HepG2 (cell line): ENCODE measurements at regions not wholly inside any gene's neighbourhood (a gene's known extent, or its start where the extent isn't known, plus 50 kb on each side); places are given as distances from the start of the nearest gene placed in this dataset.

Experiments
- ATAC-seq: fragments of 200-7000 bp; cut with Tn5 transposase; 3 replicates; pipeline ENCODE4 v1.9.1; 2020; ENCODE audit warnings: mild to moderate bottlenecking, moderate library complexity
- BruUV-seq: library from RNA; stranded (reverse); fragments of 400-500 nt; replicated peaks from 2 replicates; lab custom pipeline; 2021; lab: Mats Ljungman, UMichigan
- CTCF ChIA-PET: fragments of 300-600 bp; formaldehyde crosslinking; extraction: SDS; loops from one replicate; lab custom pipeline; 2021; ENCODE audit warnings: low total read pairs, inconsistent platforms, low intra/inter-chr PET ratio; lab: Yijun Ruan, JAX
- POLR2A ChIA-PET: fragments of 350-600 bp; sonication (Branson Sonifier 250); formaldehyde crosslinking; loops from one replicate; lab custom pipeline; 2020; ENCODE audit warnings: antibody characterized with exemption, inconsistent platforms; lab: Yijun Ruan, JAX
- DNase-seq: peaks from one replicate; pipeline ENCODE4 v3.0.0-alpha.2; 2015; ENCODE audit warnings: low spot score
- FAIRE-seq: peaks from 3 replicates; lab custom pipeline; 2011; peaks lifted over from hg19 to GRCh38; lab: Jason Lieb, UNC
- H2AFZ ChIP-seq: one replicate; pipeline ENCODE4 v1.6.1; 2011; ENCODE audit warnings: low read length, inconsistent platforms
- H3K27ac ChIP-seq: fragments of 300-600 bp; 3 replicates; pipeline ENCODE4 v1.8.0; 2011; ENCODE audit warnings: mixed run types, mild to moderate bottlenecking, mixed read lengths, low read length, inconsistent platforms; ENCODE audit not compliant: insufficient read depth; ENCODE audit errors: extremely low read length
- H3K27me3 ChIP-seq, 2 experiments: fragments of 200-600 bp in 1 of 2; 2 replicates in 1 of 2; 3 replicates in 1 of 2; pipeline versions ENCODE4 v1.6.0 to v1.8.0; 2011; ENCODE audit warnings: low read length in 2 of 2, mild to moderate bottlenecking in 2 of 2, moderate library complexity in 2 of 2, inconsistent platforms in 1 of 2; ENCODE audit not compliant: insufficient read depth in 2 of 2, control insufficient read depth in 1 of 2
- H3K36me3 ChIP-seq, 2 experiments: fragments of 200-600 bp in 1 of 2; replicated peaks in 1 of 2; 2 replicates in 1 of 2; 3 replicates in 1 of 2; pipeline versions ENCODE4 v1.5.1 to v1.8.0; 2011; ENCODE audit warnings: low read length in 2 of 2, inconsistent platforms in 1 of 2; ENCODE audit not compliant: insufficient read depth in 2 of 2, control insufficient read depth in 1 of 2
- H3K4me1 ChIP-seq: 2 replicates; pipeline ENCODE4 v1.5.1; 2012; ENCODE audit warnings: low read length, inconsistent platforms; ENCODE audit not compliant: insufficient read depth
- H3K4me2 ChIP-seq: 2 replicates; pipeline ENCODE4 v1.6.0; 2011; ENCODE audit warnings: low read depth, low read length, inconsistent platforms
- H3K4me3 ChIP-seq, 3 experiments: fragments of 200-600 bp in 1 of 3; sonication (generic), shearing (Covaris generic) in 1 of 3; replicated peaks in 1 of 3; 2 replicates each; pipeline ENCODE4 v1.5.1; 2011 to 2016; ENCODE audit warnings: low read length in 3 of 3, inconsistent platforms in 2 of 3, low read depth in 2 of 3, mild to moderate bottlenecking in 2 of 3, control low read depth in 1 of 3, mixed read lengths in 1 of 3; ENCODE audit not compliant: insufficient read depth in 1 of 3
- H3K79me2 ChIP-seq: one replicate; pipeline ENCODE4 v1.6.1; 2011; ENCODE audit warnings: low read length, inconsistent platforms; ENCODE audit not compliant: insufficient read depth
- H3K9ac ChIP-seq: 2 replicates; pipeline ENCODE4 v1.6.0; 2011; ENCODE audit warnings: mild to moderate bottlenecking, low read depth, low read length, inconsistent platforms; ENCODE audit not compliant: insufficient read depth
- H3K9me3 ChIP-seq: 2 replicates; pipeline ENCODE4 v1.5.1; 2012; ENCODE audit warnings: mild to moderate bottlenecking, low read length
- H4K20me1 ChIP-seq: 2 replicates; pipeline ENCODE4 v1.6.0; 2011; ENCODE audit warnings: inconsistent platforms, mild to moderate bottlenecking, low read length, moderate library complexity; ENCODE audit not compliant: insufficient read depth
- EZH2 ChIP-seq: conservative IDR thresholded peaks from 2 replicates; pipeline ENCODE4 v1.6.1; 2012; ENCODE audit warnings: mild to moderate bottlenecking, low read depth, low read length, moderate library complexity
- JUN ChIP-seq: sonication (generic); formaldehyde crosslinking; IDR thresholded peaks from 2 replicates; pipeline ENCODE4 v1.4.0; 2020; ENCODE audit warnings: mild to moderate bottlenecking, missing genetic modification reagents
- KAT8 ChIP-seq: IDR thresholded peaks from 2 replicates; pipeline ENCODE4 v1.6.1; 2016; ENCODE audit warnings: missing genetic modification reagents, missing compliant biosample characterization
- NR2F6 ChIP-seq, 2 experiments: IDR thresholded peaks; 2 replicates each; pipeline ENCODE4 v1.6.1; 2016; ENCODE audit warnings: antibody characterized with exemption in 1 of 2, mild to moderate bottlenecking in 1 of 2
- PHB2 ChIP-seq: fragments of 450-650 bp; IDR thresholded peaks from 2 replicates; pipeline ENCODE4 v1.6.1; 2018; ENCODE audit not compliant: partially characterized antibody
- PHF8 ChIP-seq: sonication (generic); formaldehyde crosslinking; IDR thresholded peaks from 2 replicates; pipeline ENCODE4 v1.5.0; 2020; ENCODE audit warnings: missing genetic modification reagents
- RBM22 ChIP-seq: fragments of 200-400 bp; formaldehyde crosslinking; optimal IDR thresholded peaks from 2 replicates; pipeline ENCODE3; 2017; ENCODE audit warnings: mild to moderate bottlenecking, low read length, moderate library complexity
- SNAI1 ChIP-seq: sonication (generic); formaldehyde crosslinking; IDR thresholded peaks from 2 replicates; pipeline ENCODE4 v1.5.0; 2020; ENCODE audit warnings: mild to moderate bottlenecking, missing genetic modification reagents, borderline replicate concordance
- XRCC5 ChIP-seq: fragments of 200-400 bp; formaldehyde crosslinking; optimal IDR thresholded peaks from 2 replicates; pipeline ENCODE3; 2017; ENCODE audit warnings: mild to moderate bottlenecking, low read length
- YEATS2 ChIP-seq: sonication (generic); formaldehyde crosslinking; IDR thresholded peaks from 2 replicates; pipeline ENCODE4 v1.4.0; 2020; ENCODE audit warnings: missing genetic modification reagents, borderline replicate concordance
- ZNF225 ChIP-seq: sonication (generic); formaldehyde crosslinking; IDR thresholded peaks from 2 replicates; pipeline ENCODE4 v1.4.0; 2020; ENCODE audit warnings: mild to moderate bottlenecking, missing genetic modification reagents
- ZNF335 ChIP-seq: sonication (generic); formaldehyde crosslinking; IDR thresholded peaks from 2 replicates; pipeline ENCODE4 v1.4.0; 2020; ENCODE audit warnings: missing genetic modification reagents
- ZNF549 ChIP-seq: sonication (generic); formaldehyde crosslinking; IDR thresholded peaks from 2 replicates; pipeline ENCODE4 v1.5.0; 2020; ENCODE audit warnings: missing genetic modification reagents
- ZNF737 ChIP-seq: sonication (generic); formaldehyde crosslinking; IDR thresholded peaks from 2 replicates; pipeline ENCODE4 v1.5.0; 2020; ENCODE audit warnings: missing genetic modification reagents, mild to moderate bottlenecking, borderline replicate concordance
- ZNF883 ChIP-seq: sonication (generic); formaldehyde crosslinking; IDR thresholded peaks from 2 replicates; pipeline ENCODE4 v1.5.1; 2020; ENCODE audit warnings: mild to moderate bottlenecking, missing genetic modification reagents; ENCODE audit errors: not compliant biosample characterization
- WGBS: methylation state at CpG from one replicate; pipeline ENCODE4 v1.1.6; 2017; ENCODE audit warnings: low lambda C conversion rate; 5-methylcytosine and 5-hydroxymethylcytosine counted together
- in situ Hi-C: cut with HindIII; loops from 2 replicates; pipeline ENCODE4 v1.10.0; 2017; ENCODE audit warnings: low pct_unique_long_range_greater_than_20kb; ENCODE audit not compliant: extremely low pct_ligation_motif_present
- intact Hi-C: fragments of 100-400 bp; cut with micrococcal nuclease; formaldehyde crosslinking; loops from one replicate; pipeline ENCODE4 v1.10.0; 2022; ENCODE audit not compliant: unreplicated experiment
- TF ChIP-seq, protein P1 (sequence below): sonication (generic); formaldehyde crosslinking; conservative IDR thresholded peaks from 2 replicates; pipeline ENCODE4 v1.8.1; 2023; ENCODE audit warnings: missing genetic modification reagents
- TF ChIP-seq, protein P2 (sequence below): sonication (generic); formaldehyde crosslinking; IDR thresholded peaks from 2 replicates; pipeline ENCODE4 v1.8.1; 2023; ENCODE audit warnings: mild to moderate bottlenecking, missing genetic modification reagents
- TF ChIP-seq, protein P3 (sequence below): sonication (generic); formaldehyde crosslinking; IDR thresholded peaks from 2 replicates; pipeline ENCODE4 v1.4.0; 2020; ENCODE audit warnings: low read depth, missing genetic modification reagents
- TF ChIP-seq, protein P4 (sequence below): sonication (generic); formaldehyde crosslinking; IDR thresholded peaks from 2 replicates; pipeline ENCODE4 v1.8.0; 2022; ENCODE audit warnings: missing genetic modification reagents, mild to moderate bottlenecking, inconsistent platforms, borderline replicate concordance

DNA sequence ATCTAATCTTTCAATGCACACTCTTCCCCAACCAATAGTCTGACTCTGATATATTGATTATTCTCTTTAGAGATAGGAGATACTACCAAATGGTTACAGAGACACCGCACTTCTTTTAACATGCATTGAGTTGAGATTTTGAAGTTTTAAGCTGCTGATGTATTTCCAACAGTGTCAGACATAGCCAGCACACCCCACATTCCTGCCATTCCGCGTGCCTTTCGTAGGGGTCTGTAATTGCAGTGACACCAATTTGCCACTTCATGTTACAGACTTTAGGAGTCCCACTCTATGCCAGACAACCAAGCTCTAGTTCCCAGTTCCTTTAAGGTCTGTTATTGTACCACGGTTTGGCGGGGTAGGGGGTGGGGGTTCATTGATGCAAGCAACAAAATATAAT, 618.2 kb upstream of the FRG1 start:
- WGBS: 65% methylated on average over 6 of the region's 6 CpGs
- Histone ChIP-seq H3K9me3 (no peaks in the 10 kb centered on the region), H3K27me3 (no peaks in the 10 kb centered on the region), H3K27ac (no peak overlapping the region), H3K36me3 (no peaks in the 10 kb centered on the region), H3K9ac (no peak overlapping the region), H3K4me3 (no peak overlapping the region), H3K4me2 (no peak overlapping the region), H4K20me1 (no peaks in the 10 kb centered on the region), H2AFZ (no peak overlapping the region), H3K4me1 (no peaks in the 10 kb centered on the region), H3K79me2 (no peaks in the 10 kb centered on the region)
- DNase-seq (no peak), ATAC-seq (no peak), FAIRE-seq (no peak)
- in situ Hi-C loops: no loop called here
- CTCF ChIA-PET: no interaction called here
- no TSS peak for BruUV-seq
- intact Hi-C loops: no loop called here
- POLR2A ChIA-PET: no interaction called here
- TF ChIP-seq, protein P1, sequence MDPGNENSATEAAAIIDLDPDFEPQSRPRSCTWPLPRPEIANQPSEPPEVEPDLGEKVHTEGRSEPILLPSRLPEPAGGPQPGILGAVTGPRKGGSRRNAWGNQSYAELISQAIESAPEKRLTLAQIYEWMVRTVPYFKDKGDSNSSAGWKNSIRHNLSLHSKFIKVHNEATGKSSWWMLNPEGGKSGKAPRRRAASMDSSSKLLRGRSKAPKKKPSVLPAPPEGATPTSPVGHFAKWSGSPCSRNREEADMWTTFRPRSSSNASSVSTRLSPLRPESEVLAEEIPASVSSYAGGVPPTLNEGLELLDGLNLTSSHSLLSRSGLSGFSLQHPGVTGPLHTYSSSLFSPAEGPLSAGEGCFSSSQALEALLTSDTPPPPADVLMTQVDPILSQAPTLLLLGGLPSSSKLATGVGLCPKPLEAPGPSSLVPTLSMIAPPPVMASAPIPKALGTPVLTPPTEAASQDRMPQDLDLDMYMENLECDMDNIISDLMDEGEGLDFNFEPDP (CRISPR knock-in tag): no peak
- TF ChIP-seq ZNF737 (CRISPR knock-in tag): no peak
- TF ChIP-seq ZNF225 (CRISPR knock-in tag): no peak
- no peak for TF ChIP-seq XRCC5
- no peak for TF ChIP-seq PHB2
- no peak for TF ChIP-seq PHF8 (CRISPR knock-in tag)
- TF ChIP-seq ZNF335 (CRISPR knock-in tag): no peak
- TF ChIP-seq SNAI1 (CRISPR knock-in tag): no peak
- TF ChIP-seq, protein P2, sequence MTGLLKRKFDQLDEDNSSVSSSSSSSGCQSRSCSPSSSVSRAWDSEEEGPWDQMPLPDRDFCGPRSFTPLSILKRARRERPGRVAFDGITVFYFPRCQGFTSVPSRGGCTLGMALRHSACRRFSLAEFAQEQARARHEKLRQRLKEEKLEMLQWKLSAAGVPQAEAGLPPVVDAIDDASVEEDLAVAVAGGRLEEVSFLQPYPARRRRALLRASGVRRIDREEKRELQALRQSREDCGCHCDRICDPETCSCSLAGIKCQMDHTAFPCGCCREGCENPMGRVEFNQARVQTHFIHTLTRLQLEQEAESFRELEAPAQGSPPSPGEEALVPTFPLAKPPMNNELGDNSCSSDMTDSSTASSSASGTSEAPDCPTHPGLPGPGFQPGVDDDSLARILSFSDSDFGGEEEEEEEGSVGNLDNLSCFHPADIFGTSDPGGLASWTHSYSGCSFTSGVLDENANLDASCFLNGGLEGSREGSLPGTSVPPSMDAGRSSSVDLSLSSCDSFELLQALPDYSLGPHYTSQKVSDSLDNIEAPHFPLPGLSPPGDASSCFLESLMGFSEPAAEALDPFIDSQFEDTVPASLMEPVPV: no peak
- TF ChIP-seq, protein P3, sequence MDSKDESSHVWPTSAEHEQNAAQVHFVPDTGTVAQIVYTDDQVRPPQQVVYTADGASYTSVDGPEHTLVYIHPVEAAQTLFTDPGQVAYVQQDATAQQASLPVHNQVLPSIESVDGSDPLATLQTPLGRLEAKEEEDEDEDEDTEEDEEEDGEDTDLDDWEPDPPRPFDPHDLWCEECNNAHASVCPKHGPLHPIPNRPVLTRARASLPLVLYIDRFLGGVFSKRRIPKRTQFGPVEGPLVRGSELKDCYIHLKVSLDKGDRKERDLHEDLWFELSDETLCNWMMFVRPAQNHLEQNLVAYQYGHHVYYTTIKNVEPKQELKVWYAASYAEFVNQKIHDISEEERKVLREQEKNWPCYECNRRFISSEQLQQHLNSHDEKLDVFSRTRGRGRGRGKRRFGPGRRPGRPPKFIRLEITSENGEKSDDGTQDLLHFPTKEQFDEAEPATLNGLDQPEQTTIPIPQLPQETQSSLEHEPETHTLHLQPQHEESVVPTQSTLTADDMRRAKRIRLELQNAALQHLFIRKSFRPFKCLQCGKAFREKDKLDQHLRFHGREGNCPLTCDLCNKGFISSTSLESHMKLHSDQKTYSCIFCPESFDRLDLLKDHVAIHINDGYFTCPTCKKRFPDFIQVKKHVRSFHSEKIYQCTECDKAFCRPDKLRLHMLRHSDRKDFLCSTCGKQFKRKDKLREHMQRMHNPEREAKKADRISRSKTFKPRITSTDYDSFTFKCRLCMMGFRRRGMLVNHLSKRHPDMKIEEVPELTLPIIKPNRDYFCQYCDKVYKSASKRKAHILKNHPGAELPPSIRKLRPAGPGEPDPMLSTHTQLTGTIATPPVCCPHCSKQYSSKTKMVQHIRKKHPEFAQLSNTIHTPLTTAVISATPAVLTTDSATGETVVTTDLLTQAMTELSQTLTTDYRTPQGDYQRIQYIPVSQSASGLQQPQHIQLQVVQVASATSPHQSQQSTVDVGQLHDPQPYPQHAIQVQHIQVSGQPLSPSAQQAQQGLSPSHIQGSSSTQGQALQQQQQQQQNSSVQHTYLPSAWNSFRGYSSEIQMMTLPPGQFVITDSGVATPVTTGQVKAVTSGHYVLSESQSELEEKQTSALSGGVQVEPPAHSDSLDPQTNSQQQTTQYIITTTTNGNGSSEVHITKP: no peak
- no peak for TF ChIP-seq KAT8
- no peak for TF ChIP-seq ZNF549 (CRISPR knock-in tag)
- TF ChIP-seq YEATS2 (CRISPR knock-in tag): no peak
- no peak for TF ChIP-seq EZH2
- no peak for TF ChIP-seq ZNF883 (CRISPR knock-in tag)
- no peak for TF ChIP-seq RBM22
- TF ChIP-seq, protein P4, sequence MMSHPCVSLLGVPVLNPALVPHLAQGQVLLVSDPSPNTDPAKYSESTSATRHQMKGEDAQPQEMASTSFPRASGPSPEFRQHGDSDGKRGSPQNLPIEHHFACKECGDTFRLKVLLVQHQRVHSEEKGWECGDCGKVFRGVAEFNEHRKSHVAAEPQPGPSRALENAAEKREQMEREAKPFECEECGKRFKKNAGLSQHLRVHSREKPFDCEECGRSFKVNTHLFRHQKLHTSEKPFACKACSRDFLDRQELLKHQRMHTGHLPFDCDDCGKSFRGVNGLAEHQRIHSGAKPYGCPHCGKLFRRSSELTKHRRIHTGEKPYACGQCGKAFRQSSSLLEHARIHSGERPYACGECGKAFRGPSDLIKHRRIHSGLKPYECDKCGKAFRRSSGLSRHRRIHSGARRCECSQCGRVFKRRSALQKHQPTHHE (CRISPR knock-in tag): no peak
- no peak for TF ChIP-seq NR2F6 (IDR thresholded peaks at IDR 0.05)
- no peak for TF ChIP-seq NR2F6 (CRISPR knock-in tag; IDR thresholded peaks at IDR 0.05)
- no peak for TF ChIP-seq JUN (CRISPR knock-in tag)
